AG10803 (cell line): ENCODE measurements at regions not wholly inside any gene's neighbourhood (a gene's known extent, or its start where the extent isn't known, plus 50 kb on each side); places are given as distances from the start of the nearest gene placed in this dataset.

ENCODE experiments used
- DNase-seq: peaks from one replicate; pipeline ENCODE4 v3.0.0; 2010; ENCODE audit warnings: low read depth
- H3K4me3 ChIP-seq: 2 replicates; pipeline ENCODE4 v1.5.1; 2011; ENCODE audit warnings: mild to moderate bottlenecking, low read length, control low read depth
- TF ChIP-seq, protein P1 (sequence below): conservative IDR thresholded peaks from 2 replicates; pipeline ENCODE4 v1.5.1; 2011; ENCODE audit warnings: mild to moderate bottlenecking, low read length, control low read depth, inconsistent platforms

DNA sequence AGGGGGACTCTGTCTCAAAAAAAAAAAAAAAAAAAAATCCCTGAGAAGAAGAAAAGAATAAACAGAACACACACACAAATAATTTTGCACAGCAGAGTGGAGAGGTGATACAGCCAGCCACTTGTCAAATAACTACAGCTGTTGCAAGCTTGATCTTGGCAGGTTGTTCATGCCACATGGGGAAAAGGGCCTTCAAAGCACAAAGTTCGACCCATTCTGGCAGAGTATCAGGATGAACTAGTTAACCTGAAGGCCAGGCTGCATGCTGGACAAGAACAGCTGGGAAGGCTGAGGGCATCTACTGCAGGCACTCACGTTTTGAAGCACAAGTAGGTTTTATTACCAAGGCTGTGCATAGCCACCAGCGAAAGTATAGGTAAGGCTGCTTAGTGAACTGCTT, 104.1 kb downstream of the KCTD15 start:
- no peak overlapping the region for H3K4me3 ChIP-seq
- DNase-seq: no peak
- TF ChIP-seq, protein P1, sequence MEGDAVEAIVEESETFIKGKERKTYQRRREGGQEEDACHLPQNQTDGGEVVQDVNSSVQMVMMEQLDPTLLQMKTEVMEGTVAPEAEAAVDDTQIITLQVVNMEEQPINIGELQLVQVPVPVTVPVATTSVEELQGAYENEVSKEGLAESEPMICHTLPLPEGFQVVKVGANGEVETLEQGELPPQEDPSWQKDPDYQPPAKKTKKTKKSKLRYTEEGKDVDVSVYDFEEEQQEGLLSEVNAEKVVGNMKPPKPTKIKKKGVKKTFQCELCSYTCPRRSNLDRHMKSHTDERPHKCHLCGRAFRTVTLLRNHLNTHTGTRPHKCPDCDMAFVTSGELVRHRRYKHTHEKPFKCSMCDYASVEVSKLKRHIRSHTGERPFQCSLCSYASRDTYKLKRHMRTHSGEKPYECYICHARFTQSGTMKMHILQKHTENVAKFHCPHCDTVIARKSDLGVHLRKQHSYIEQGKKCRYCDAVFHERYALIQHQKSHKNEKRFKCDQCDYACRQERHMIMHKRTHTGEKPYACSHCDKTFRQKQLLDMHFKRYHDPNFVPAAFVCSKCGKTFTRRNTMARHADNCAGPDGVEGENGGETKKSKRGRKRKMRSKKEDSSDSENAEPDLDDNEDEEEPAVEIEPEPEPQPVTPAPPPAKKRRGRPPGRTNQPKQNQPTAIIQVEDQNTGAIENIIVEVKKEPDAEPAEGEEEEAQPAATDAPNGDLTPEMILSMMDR: no peak

- TF ChIP-seq, protein P1: no peak
- no peak for DNase-seq
These were observed 105.7 kb downstream of the KCTD15 start for GRCh38 chr19:33902395-33902794.

DNA sequence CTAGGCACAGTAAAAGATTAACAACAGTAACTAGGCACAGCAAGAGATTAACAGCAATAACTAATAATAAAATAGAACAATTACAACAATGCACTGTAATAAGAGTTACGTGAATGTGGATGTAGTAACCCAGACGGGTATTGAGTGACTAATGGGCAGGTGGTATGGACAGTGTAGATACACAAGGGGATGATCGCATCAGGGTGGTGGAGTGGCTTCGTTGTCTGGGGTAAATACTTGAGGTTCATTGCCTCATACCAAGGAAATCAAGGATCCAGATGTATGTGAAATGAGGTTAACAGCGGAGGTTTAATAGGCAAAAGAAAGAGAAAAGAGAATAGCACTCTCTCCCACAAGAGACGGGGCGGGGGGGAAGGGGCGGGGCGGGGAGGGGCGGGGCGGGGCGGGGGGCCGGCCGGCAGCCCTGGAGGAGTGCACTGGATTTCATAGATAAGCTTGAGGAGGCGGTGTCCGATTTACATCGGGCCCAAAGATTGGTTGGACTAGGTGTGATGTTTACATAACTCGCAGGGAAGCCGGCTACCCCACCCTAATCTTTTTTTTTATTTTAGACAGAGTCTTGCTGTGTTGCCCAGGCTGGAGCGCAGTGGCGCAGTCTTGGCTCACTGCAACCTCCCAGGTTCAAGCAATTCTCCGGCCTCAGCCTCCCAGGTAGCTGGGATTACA, 106.3 kb downstream of the KCTD15 start:
- TF ChIP-seq, protein P1: no peak
- no peak for DNase-seq
- no peak overlapping the region for H3K4me3 ChIP-seq

More at GRCh38 chr19:33902395-33902794, 105.7 kb downstream of the KCTD15 start:
- no peak overlapping the region for H3K4me3 ChIP-seq

DNA sequence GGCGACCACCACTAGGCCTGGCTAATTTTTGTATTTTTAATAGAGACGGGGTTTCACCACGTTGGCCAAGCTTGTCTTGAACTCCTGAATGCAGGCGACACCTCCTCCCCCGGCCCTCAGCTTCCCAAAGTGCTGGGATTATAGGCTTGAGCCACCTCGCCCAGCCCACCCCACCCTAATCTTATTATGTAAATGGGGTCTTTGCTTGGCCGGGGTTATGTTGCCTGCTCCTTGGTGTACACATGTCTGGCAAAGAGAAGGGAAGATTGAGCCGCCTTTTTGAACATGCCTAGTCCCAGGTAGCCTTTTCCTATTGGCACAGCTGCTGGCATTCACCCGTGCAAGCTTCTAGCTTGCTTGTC, 106.8 kb downstream of the KCTD15 start:
- H3K4me3 ChIP-seq: no peak overlapping the region
- TF ChIP-seq, protein P1: no peak
- no peak for DNase-seq

DNA sequence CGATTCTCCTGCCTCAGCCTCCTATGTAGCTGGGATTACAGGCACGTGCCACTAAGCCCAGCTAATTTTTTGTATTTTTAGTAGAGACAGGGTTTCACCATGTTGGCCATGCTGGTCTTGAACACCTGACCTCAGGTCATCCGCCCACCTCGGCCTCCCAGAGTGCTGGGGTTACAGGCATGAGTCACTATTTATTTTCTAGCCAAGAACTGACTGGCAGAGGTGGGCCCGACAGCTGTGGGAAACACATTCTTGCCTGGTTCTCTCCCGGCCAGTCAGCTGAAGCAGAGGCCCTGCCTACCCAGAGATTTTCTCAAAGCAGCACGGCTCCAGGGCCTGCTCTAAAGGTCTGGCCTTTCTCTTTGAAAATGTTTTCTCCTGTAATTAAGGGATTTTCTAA, 108.0 kb downstream of the KCTD15 start:
- H3K4me3 ChIP-seq: no peak overlapping the region
- TF ChIP-seq, protein P1: no peak
- no peak for DNase-seq

DNA sequence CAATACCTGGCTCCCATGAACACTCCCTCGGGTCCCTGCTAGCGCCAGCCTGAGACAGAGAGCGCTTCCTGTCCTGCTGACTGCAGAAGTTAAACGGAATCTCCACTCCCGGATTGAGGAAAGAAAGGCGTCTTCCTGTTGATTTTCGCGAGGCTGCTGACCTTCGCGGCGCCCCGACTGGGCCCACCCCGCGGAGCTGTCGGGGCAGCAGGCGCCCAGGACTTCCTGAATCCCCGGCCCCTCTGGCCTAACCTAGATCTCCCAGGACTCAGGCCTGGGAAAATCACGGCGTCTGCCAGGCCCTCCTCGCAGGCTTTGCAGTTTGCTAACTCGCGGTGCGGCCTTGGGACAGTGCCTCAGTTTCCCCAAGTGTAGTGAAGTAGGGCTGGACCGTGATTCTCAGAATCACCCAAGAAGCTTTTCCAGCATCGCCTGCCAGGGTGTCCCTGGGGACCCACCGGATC, 108.8 kb downstream of the KCTD15 start:
- TF ChIP-seq, protein P1: no peak
- DNase-seq: no peak
- peak overlapping the region; percentile 38 for H3K4me3 ChIP-seq

DNA sequence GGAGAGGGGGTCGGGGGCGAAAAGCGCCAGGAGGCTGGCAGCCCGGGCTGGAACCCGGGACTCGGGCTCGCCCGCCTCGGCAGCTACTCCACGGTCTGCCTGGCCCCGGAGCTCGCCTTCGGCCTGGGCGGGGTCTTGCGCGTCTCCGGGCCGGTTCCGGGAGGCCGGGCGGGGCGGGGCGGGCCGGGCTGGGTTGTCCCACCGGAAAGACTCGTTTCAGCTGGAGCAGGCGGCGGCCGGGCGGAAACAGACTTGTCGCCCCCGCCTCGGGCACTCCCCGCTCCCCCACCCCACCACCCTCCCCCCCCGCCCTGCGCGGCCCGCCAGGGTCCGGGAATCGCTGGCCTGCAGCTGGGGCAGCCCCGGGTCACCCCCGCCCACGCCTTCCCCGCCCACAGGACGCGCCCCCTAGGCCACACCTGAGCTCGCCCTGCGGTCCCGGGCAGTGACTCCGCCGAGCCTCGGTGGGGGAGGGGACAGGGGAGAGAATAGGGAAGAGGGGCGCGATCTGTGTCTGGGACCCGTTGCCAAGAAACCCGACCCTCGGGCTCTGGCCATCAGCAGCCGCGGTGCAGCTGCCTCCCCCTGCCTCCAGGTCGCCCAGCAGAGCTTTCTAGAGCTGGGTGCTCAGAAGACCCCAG, 109.4 kb downstream of the KCTD15 start:
- H3K4me3 ChIP-seq: peak overlapping the region; percentile 38
- TF ChIP-seq, protein P1: no peak
- DNase-seq: peak; percentile 5
